HepG2 (cell line): ENCODE measurements at regions not wholly inside any gene's neighbourhood (a gene's known extent, or its start where the extent isn't known, plus 50 kb on each side); places are given as distances from the start of the nearest gene placed in this dataset.
A peak's percentile ranks its signal among the peaks of the same experiment; 100 is the strongest.

Experiments
- AKAP8 ChIP-seq: sonication (generic); formaldehyde crosslinking; IDR thresholded peaks from 2 replicates; pipeline ENCODE4 v1.5.1; 2020; ENCODE audit warnings: mild to moderate bottlenecking, missing genetic modification reagents
- AKNA ChIP-seq: sonication (generic); formaldehyde crosslinking; IDR thresholded peaks from 2 replicates; pipeline ENCODE4 v1.4.0; 2020; ENCODE audit warnings: missing genetic modification reagents, borderline replicate concordance
- ARID5B ChIP-seq: IDR thresholded peaks from 2 replicates; pipeline ENCODE4 v1.4.0; 2020; ENCODE audit warnings: mild to moderate bottlenecking, missing genetic modification reagents
- CENPBD1 ChIP-seq: sonication (generic); formaldehyde crosslinking; IDR thresholded peaks from 2 replicates; pipeline ENCODE4 v1.8.0; 2022; ENCODE audit warnings: missing genetic modification reagents, low read depth, mild to moderate bottlenecking, borderline replicate concordance
- JUND ChIP-seq: sonication (generic); formaldehyde crosslinking; IDR thresholded peaks from 2 replicates; pipeline ENCODE4 v1.8.0; 2022; ENCODE audit warnings: mild to moderate bottlenecking, missing genetic modification reagents
- PHF20 ChIP-seq: sonication (generic); formaldehyde crosslinking; IDR thresholded peaks from 2 replicates; pipeline ENCODE4 v1.5.0; 2020; ENCODE audit warnings: mild to moderate bottlenecking, missing genetic modification reagents
- SOX5 ChIP-seq: IDR thresholded peaks from 2 replicates; pipeline ENCODE4 v1.6.1; 2016; ENCODE audit warnings: borderline replicate concordance
- SUZ12 ChIP-seq: fragments of 150-350 bp; IDR thresholded peaks from 2 replicates; pipeline ENCODE4 v1.6.1; 2014; ENCODE audit warnings: low read depth, low read length
- TEAD2 ChIP-seq: sonication (generic); formaldehyde crosslinking; IDR thresholded peaks from 2 replicates; pipeline ENCODE4 v1.9.0; 2021; ENCODE audit warnings: missing genetic modification reagents
- ZNF142 ChIP-seq: sonication (generic); formaldehyde crosslinking; IDR thresholded peaks from 2 replicates; pipeline ENCODE4 v1.4.0; 2020; ENCODE audit warnings: missing genetic modification reagents
- ZNF484 ChIP-seq: sonication (generic); formaldehyde crosslinking; IDR thresholded peaks from 2 replicates; pipeline ENCODE4 v1.5.1; 2020; ENCODE audit warnings: mild to moderate bottlenecking, low read depth, missing genetic modification reagents, borderline replicate concordance
- ZNF589 ChIP-seq: sonication (generic); formaldehyde crosslinking; conservative IDR thresholded peaks from 2 replicates; pipeline ENCODE4 v1.8.0; 2022; ENCODE audit warnings: mild to moderate bottlenecking, moderate library complexity, missing genetic modification reagents
- ZSCAN5A ChIP-seq: sonication (generic); formaldehyde crosslinking; IDR thresholded peaks from 2 replicates; pipeline ENCODE4 v1.8.0; 2022; ENCODE audit warnings: mild to moderate bottlenecking, missing genetic modification reagents, borderline replicate concordance

- TF ChIP-seq AKNA: no peak
- no peak for TF ChIP-seq TEAD2 (CRISPR knock-in tag)
- TF ChIP-seq SOX5: peak; percentile 20; the same call in 1 of the 2 replicates
- TF ChIP-seq ZNF484 (CRISPR knock-in tag): no peak
- no peak for TF ChIP-seq JUND (CRISPR knock-in tag)
- peak; percentile 56; the same call in 1 of the 2 replicates for TF ChIP-seq ARID5B (CRISPR knock-in tag)
- peak; percentile 31; the same call in 1 of the 2 replicates for TF ChIP-seq ZSCAN5A (CRISPR knock-in tag)
- no peak for TF ChIP-seq CENPBD1
- no peak for TF ChIP-seq ZNF142
- no peak for TF ChIP-seq SUZ12
- no peak for TF ChIP-seq ZNF589 (CRISPR knock-in tag)
- TF ChIP-seq PHF20 (CRISPR knock-in tag): no peak
- no peak for TF ChIP-seq AKAP8 (CRISPR knock-in tag)
Measured at GRCh38 chr6:137351890-137352289, 132.7 kb upstream of the IFNGR1 start (continued).
